ENCODE measurements at regions not wholly inside any gene's neighbourhood (a gene's known extent, or its start where the extent isn't known, plus 50 kb on each side); places are given as distances from the start of the nearest gene placed in this dataset.
"Not testable (repeated sequence)": the region's sequence is repeated elsewhere in the genome, so short reads cannot be mapped to it uniquely, and the experiment has no call there.

GRCh38 chr10:84925495-84925894 is 597.1 kb downstream of the CCSER2 start:
- DNase-seq (ENCODE audit: low read depth in 2 of 2) = no peak

- no peak for DNase-seq (ENCODE audit: low read depth in 2 of 2)
Observed at GRCh38 chr10:84933402-84933801, 605.0 kb downstream of the CCSER2 start.

GRCh38 chr10:84935772-84936171 is 607.4 kb downstream of the CCSER2 start:
- no peak for DNase-seq (ENCODE audit: low read depth in 2 of 2)

GRCh38 chr10:84938117-84938905 is 609.9 kb downstream of the CCSER2 start:
- DNase-seq (ENCODE audit: low read depth in 2 of 2) = no peak

- no peak for DNase-seq (ENCODE audit: low read depth in 2 of 2)
Observed at GRCh38 chr10:84943541-84943940, 615.2 kb downstream of the CCSER2 start.

- DNase-seq (ENCODE audit: low read depth in 2 of 2) = no peak
Observed at GRCh38 chr10:84944187-84944586, 615.8 kb downstream of the CCSER2 start.

GRCh38 chr10:84945791-84946190 is 617.4 kb downstream of the CCSER2 start:
- no peak for DNase-seq (ENCODE audit: low read depth in 2 of 2)

GRCh38 chr10:84946904-84947303 is 618.5 kb downstream of the CCSER2 start:
- no peak for DNase-seq (ENCODE audit: low read depth in 2 of 2)

- no peak for DNase-seq (ENCODE audit: low read depth in 2 of 2)
Observed at GRCh38 chr10:84948644-84949043, 620.3 kb downstream of the CCSER2 start.

- DNase-seq (ENCODE audit: low read depth in 2 of 2) = no peak
Observed at GRCh38 chr10:84951616-84952015, 623.2 kb downstream of the CCSER2 start.

- DNase-seq (ENCODE audit: low read depth in 2 of 2) = no peak
Observed at GRCh38 chr10:84957427-84957826, 629.0 kb downstream of the CCSER2 start.

GRCh38 chr10:84965468-84965867 is 637.1 kb downstream of the CCSER2 start:
- DNase-seq (ENCODE audit: low read depth in 2 of 2) = no peak

GRCh38 chr10:84966708-84967441 is 638.5 kb downstream of the CCSER2 start:
- no peak for DNase-seq (ENCODE audit: low read depth in 2 of 2)

GRCh38 chr10:84969297-84969696 is 640.9 kb downstream of the CCSER2 start:
- not testable (repeated sequence) for DNase-seq (ENCODE audit: low read depth in 2 of 2)

- no peak for DNase-seq (ENCODE audit: low read depth in 2 of 2)
Observed at GRCh38 chr10:84987039-84987438, 658.6 kb downstream of the CCSER2 start.

GRCh38 chr10:84988011-84988410 is 659.6 kb downstream of the CCSER2 start:
- DNase-seq (ENCODE audit: low read depth in 2 of 2) = no peak

GRCh38 chr10:84990713-84991112 is 662.3 kb downstream of the CCSER2 start:
- no peak for DNase-seq (ENCODE audit: low read depth in 2 of 2)

GRCh38 chr10:84991301-84991700 is 662.9 kb downstream of the CCSER2 start:
- DNase-seq (ENCODE audit: low read depth in 2 of 2) = no peak

- no peak for DNase-seq (ENCODE audit: low read depth in 2 of 2)
Observed at GRCh38 chr10:84993251-84994035, 665.1 kb downstream of the CCSER2 start.

- no peak for DNase-seq (ENCODE audit: low read depth in 2 of 2)
Observed at GRCh38 chr10:84994722-84995121, 666.3 kb downstream of the CCSER2 start.

- DNase-seq (ENCODE audit: low read depth in 2 of 2) = no peak
Observed at GRCh38 chr10:84996580-84996979, 668.2 kb downstream of the CCSER2 start.

- DNase-seq (ENCODE audit: low read depth in 2 of 2) = no peak
Observed at GRCh38 chr10:84997870-84998269, 669.5 kb downstream of the CCSER2 start.
